Fibroblast of mammary gland (primary cell): ENCODE measurements at regions not wholly inside any gene's neighbourhood (a gene's known extent, or its start where the extent isn't known, plus 50 kb on each side); places are given as distances from the start of the nearest gene placed in this dataset.

Experiments
- DNase-seq: peaks from one replicate; pipeline ENCODE4 v3.0.0-alpha.2; 2010; ENCODE audit warnings: low read depth
- H3K4me3 ChIP-seq: 2 replicates; pipeline ENCODE4 v1.5.1; 2011; ENCODE audit warnings: low read depth, mild to moderate bottlenecking, low read length, moderate library complexity; ENCODE audit not compliant: control insufficient read depth
- CTCF ChIP-seq: conservative IDR thresholded peaks from 2 replicates; pipeline ENCODE4 v1.5.1; 2011; ENCODE audit warnings: low read depth, low read length, inconsistent platforms; ENCODE audit not compliant: control insufficient read depth, insufficient read depth

- H3K4me3 ChIP-seq, result no peak overlapping the region
- TF ChIP-seq CTCF, result no peak
- DNase-seq, result no peak
These were observed 328.1 kb downstream of the MAN2A1 start for GRCh38 chr5:110017854-110018253.

- H3K4me3 ChIP-seq, result no peak overlapping the region
- TF ChIP-seq CTCF, result no peak
- DNase-seq, result no peak
These were observed 328.8 kb downstream of the MAN2A1 start for GRCh38 chr5:110018509-110018908.

- no peak for DNase-seq
- no peak overlapping the region for H3K4me3 ChIP-seq
- TF ChIP-seq CTCF, result no peak
These were observed 329.4 kb downstream of the MAN2A1 start for GRCh38 chr5:110019119-110019518.

- no peak overlapping the region for H3K4me3 ChIP-seq
- TF ChIP-seq CTCF, result no peak
- no peak for DNase-seq
These were observed 330.1 kb downstream of the MAN2A1 start for GRCh38 chr5:110019780-110020179.

DNA sequence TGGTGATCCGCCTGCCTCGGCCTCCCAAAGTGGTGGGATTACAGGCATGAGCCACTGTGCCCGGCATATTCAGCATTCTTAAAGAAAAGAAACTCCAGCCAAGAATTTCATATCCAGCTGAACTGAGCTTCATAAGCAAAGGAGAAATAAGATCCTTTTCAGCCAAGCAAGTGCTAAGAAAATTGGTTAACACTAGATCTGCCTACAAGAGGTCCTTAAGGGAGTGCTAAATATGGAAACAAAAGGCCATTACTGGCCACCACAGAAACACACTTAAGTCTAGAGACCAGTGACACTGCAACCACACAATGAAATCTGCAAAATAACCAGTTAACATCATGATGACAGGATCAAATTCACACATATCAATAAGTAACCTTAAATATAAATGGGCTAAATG, 331.5 kb downstream of the MAN2A1 start:
- DNase-seq, result no peak
- no peak overlapping the region for H3K4me3 ChIP-seq
- TF ChIP-seq CTCF, result no peak

GRCh38 chr5:110025160-110025559, 335.4 kb downstream of the MAN2A1 start:
- TF ChIP-seq CTCF, result no peak
- DNase-seq, result no peak
- H3K4me3 ChIP-seq, result no peak overlapping the region
